Left ventricle myocardium inferior (tissue), 1 donor: ENCODE measurements at regions not wholly inside any gene's neighbourhood (a gene's known extent, or its start where the extent isn't known, plus 50 kb on each side); places are given as distances from the start of the nearest gene placed in this dataset.

Experiments used
- DNase-seq: peaks from one replicate; pipeline ENCODE4 v3.0.0-alpha.2; 2020
- H3K27ac ChIP-seq: fragments of 200-600 bp; replicated peaks from 2 replicates; pipeline ENCODE4 v1.8.0; 2021
- H3K27me3 ChIP-seq: fragments of 200-600 bp; 2 replicates; pipeline ENCODE4 v1.8.0; 2021; ENCODE audit warnings: low read depth
- H3K36me3 ChIP-seq: fragments of 200-600 bp; 2 replicates; pipeline ENCODE4 v1.8.0; 2021
- H3K4me1 ChIP-seq: fragments of 200-600 bp; 2 replicates; pipeline ENCODE4 v1.8.0; 2021
- H3K4me3 ChIP-seq: fragments of 200-600 bp; 2 replicates; pipeline ENCODE4 v1.8.0; 2021; ENCODE audit warnings: mild to moderate bottlenecking, moderate library complexity
- H3K9me3 ChIP-seq: fragments of 200-600 bp; replicated peaks from 2 replicates; pipeline ENCODE4 v1.8.0; 2021
- intact Hi-C: fragments of 100-400 bp; cut with micrococcal nuclease; formaldehyde crosslinking; loops from one replicate; pipeline ENCODE4 v1.11.0; 2022
- TF ChIP-seq, protein P1 (sequence below): fragments of 200-600 bp; IDR thresholded peaks from 2 replicates; pipeline ENCODE4 v1.8.0; 2021; ENCODE audit warnings: antibody characterized with exemption, mild to moderate bottlenecking, borderline replicate concordance
- donor health status: DM: no; HTN: yes; CAD: no; lungs with severe emphysema.

DNA sequence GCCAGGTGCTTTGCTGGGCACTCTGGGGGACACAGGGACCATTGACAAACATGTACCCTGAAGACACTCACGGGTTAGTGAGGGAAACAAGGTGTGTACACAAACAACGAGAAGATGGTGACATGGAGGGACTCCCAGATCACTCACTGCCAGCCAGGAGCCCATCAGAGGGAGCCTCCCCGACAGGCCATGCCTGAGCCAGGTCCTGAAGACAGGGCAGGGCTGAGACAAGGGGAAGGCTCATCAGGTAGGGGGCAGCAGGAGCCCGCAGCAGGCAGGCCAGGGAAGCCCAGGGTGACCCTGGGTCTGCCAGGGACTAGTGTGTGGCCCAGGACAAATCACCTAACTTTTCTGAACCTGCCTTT is 127.9 kb downstream of the BUD13 start:
- Histone ChIP-seq H3K36me3 (no peaks in the 10 kb centered on the region), H3K27ac (no peak overlapping the region), H3K4me3 (no peak overlapping the region), H3K4me1 (no peaks in the 10 kb centered on the region), H3K9me3 (peaks cover 10% of the 10 kb centered on the region), H3K27me3 (peaks cover 69% of the 10 kb centered on the region)
- DNase-seq: no peak
- TF ChIP-seq, protein P1, sequence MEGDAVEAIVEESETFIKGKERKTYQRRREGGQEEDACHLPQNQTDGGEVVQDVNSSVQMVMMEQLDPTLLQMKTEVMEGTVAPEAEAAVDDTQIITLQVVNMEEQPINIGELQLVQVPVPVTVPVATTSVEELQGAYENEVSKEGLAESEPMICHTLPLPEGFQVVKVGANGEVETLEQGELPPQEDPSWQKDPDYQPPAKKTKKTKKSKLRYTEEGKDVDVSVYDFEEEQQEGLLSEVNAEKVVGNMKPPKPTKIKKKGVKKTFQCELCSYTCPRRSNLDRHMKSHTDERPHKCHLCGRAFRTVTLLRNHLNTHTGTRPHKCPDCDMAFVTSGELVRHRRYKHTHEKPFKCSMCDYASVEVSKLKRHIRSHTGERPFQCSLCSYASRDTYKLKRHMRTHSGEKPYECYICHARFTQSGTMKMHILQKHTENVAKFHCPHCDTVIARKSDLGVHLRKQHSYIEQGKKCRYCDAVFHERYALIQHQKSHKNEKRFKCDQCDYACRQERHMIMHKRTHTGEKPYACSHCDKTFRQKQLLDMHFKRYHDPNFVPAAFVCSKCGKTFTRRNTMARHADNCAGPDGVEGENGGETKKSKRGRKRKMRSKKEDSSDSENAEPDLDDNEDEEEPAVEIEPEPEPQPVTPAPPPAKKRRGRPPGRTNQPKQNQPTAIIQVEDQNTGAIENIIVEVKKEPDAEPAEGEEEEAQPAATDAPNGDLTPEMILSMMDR: no peak
- intact Hi-C loops: no loop called here

- no peaks in the 10 kb centered on the region for H3K36me3 ChIP-seq
- TF ChIP-seq, protein P1: no peak
- H3K4me1 ChIP-seq: no peaks in the 10 kb centered on the region
- no peak for DNase-seq
- H3K27ac ChIP-seq: no peak overlapping the region
- peaks cover 10% of the 10 kb centered on the region for H3K9me3 ChIP-seq
- intact Hi-C loops: no loop called here
- no peak overlapping the region for H3K4me3 ChIP-seq
- peaks cover 69% of the 10 kb centered on the region for H3K27me3 ChIP-seq
Observed at GRCh38 chr11:116644201-116644940, 128.4 kb downstream of the BUD13 start.

GRCh38 chr11:116643521-116643920 is 129.3 kb downstream of the BUD13 start:
- H3K4me1 ChIP-seq: no peaks in the 10 kb centered on the region
- intact Hi-C loops: no loop called here
- H3K9me3 ChIP-seq: peaks cover 10% of the 10 kb centered on the region
- TF ChIP-seq, protein P1: no peak
- H3K27ac ChIP-seq: no peak overlapping the region
- no peaks in the 10 kb centered on the region for H3K36me3 ChIP-seq
- H3K27me3 ChIP-seq: peaks cover 68% of the 10 kb centered on the region
- no peak for DNase-seq
- no peak overlapping the region for H3K4me3 ChIP-seq

DNA sequence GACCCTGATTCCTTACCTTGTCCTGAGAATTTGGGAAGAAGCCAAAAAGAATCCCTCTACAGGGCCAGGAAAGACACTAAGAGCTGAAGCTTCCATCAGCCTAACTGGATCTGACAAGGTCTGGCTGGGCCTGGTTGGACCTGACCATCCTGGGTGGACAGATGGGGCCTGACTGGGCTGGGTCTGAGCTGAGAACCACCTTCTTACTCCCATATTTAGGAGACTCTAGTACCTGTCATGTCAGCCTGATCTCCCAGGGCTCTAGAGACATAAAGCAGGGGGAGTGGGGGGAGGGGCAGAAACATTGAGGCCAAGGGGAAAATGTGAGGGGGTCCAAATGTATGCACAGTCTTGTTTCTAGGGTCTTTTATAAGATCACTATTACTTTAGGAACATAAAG is 129.9 kb downstream of the BUD13 start:
- intact Hi-C loops: no loop called here
- Histone ChIP-seq H3K27me3 (peaks cover 71% of the 10 kb centered on the region), H3K4me3 (no peak overlapping the region), H3K4me1 (no peaks in the 10 kb centered on the region), H3K9me3 (peaks cover 10% of the 10 kb centered on the region), H3K36me3 (no peaks in the 10 kb centered on the region), H3K27ac (no peak overlapping the region)
- DNase-seq: no peak
- TF ChIP-seq, protein P1: no peak

DNA sequence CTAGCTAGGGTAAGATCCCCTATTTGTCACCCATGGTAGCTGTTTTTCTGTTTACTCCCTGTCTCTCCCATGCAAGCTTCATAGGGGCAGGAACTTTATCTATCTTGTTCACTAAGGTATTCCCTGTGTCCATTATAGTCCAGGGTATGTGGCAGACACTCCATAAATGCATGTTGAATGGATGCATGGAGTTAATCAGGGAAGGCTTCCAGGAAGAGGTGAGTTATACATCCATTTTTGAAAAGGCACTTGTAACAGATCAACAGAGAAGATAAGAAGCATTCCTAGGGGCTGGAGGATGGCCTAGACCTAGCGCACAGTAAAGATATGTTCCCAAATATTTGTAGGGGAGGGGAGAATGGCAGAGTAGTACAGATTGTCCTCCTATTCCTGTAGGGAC is 130.3 kb downstream of the BUD13 start:
- H3K9me3 ChIP-seq: peaks cover 10% of the 10 kb centered on the region
- no peak overlapping the region for H3K27ac ChIP-seq
- no peak overlapping the region for H3K4me3 ChIP-seq
- no peaks in the 10 kb centered on the region for H3K36me3 ChIP-seq
- intact Hi-C loops: no loop called here
- peaks cover 75% of the 10 kb centered on the region for H3K27me3 ChIP-seq
- TF ChIP-seq, protein P1: no peak
- no peaks in the 10 kb centered on the region for H3K4me1 ChIP-seq
- no peak for DNase-seq
